ENCODE measurements at regions not wholly inside any gene's neighbourhood (a gene's known extent, or its start where the extent isn't known, plus 50 kb on each side); places are given as distances from the start of the nearest gene placed in this dataset.
"Not testable (repeated sequence)": the region's sequence is repeated elsewhere in the genome, so short reads cannot be mapped to it uniquely, and the experiment has no call there.

GRCh38 chr18:14975431-14975830 lies 227.5 kb downstream of the ANKRD30B start:
- Mint-ChIP-seq H3K4me1 (ENCODE audit: unreplicated experiment) (peaks cover 26% of the 10 kb centered on the region), H3K4me3 (ENCODE audit: unreplicated experiment) (no peak overlapping the region), H3K36me3 (ENCODE audit: low read depth, unreplicated experiment) (peaks cover 27% of the 10 kb centered on the region), H3K27me3 (ENCODE audit: unreplicated experiment) (peaks cover 15% of the 10 kb centered on the region), H3K9me3 (ENCODE audit: unreplicated experiment) (peaks cover 18% of the 10 kb centered on the region), H3K27ac (ENCODE audit: unreplicated experiment) (no peak overlapping the region)
- no peak for TF ChIP-seq CTCF (IDR thresholded peaks at IDR 0.05; ENCODE audit: unreplicated experiment)
- DNase-seq (ENCODE audit: low spot score): no peak

GRCh38 chr18:14976736-14977430 lies 228.9 kb downstream of the ANKRD30B start:
- Mint-ChIP-seq H3K4me3 (ENCODE audit: unreplicated experiment) (no peak overlapping the region), H3K4me1 (ENCODE audit: unreplicated experiment) (peaks cover 23% of the 10 kb centered on the region), H3K27ac (ENCODE audit: unreplicated experiment) (no peak overlapping the region), H3K27me3 (ENCODE audit: unreplicated experiment) (peaks cover 15% of the 10 kb centered on the region), H3K36me3 (ENCODE audit: low read depth, unreplicated experiment) (peaks cover 24% of the 10 kb centered on the region), H3K9me3 (ENCODE audit: unreplicated experiment) (peaks cover 18% of the 10 kb centered on the region)
- TF ChIP-seq CTCF (IDR thresholded peaks at IDR 0.05; ENCODE audit: unreplicated experiment): no peak
- DNase-seq (ENCODE audit: low spot score): no peak

- Mint-ChIP-seq H3K27me3 (ENCODE audit: unreplicated experiment) (peaks cover 14% of the 10 kb centered on the region), H3K4me1 (ENCODE audit: unreplicated experiment) (peaks cover 20% of the 10 kb centered on the region), H3K9me3 (ENCODE audit: unreplicated experiment) (peaks cover 15% of the 10 kb centered on the region), H3K36me3 (ENCODE audit: low read depth, unreplicated experiment) (peaks cover 22% of the 10 kb centered on the region), H3K4me3 (ENCODE audit: unreplicated experiment) (peak overlapping the region; percentile 59), H3K27ac (ENCODE audit: unreplicated experiment) (no peak overlapping the region)
- DNase-seq (ENCODE audit: low spot score): no peak
- TF ChIP-seq CTCF (IDR thresholded peaks at IDR 0.05; ENCODE audit: unreplicated experiment): no peak
Observed at GRCh38 chr18:14978191-14978590, 230.2 kb downstream of the ANKRD30B start.

GRCh38 chr18:14978962-14979535 lies 231.1 kb downstream of the ANKRD30B start:
- Mint-ChIP-seq H3K36me3 (ENCODE audit: low read depth, unreplicated experiment) (peaks cover 17% of the 10 kb centered on the region), H3K4me3 (ENCODE audit: unreplicated experiment) (no peak overlapping the region), H3K27ac (ENCODE audit: unreplicated experiment) (no peak overlapping the region), H3K27me3 (ENCODE audit: unreplicated experiment) (peaks cover 10% of the 10 kb centered on the region), H3K9me3 (ENCODE audit: unreplicated experiment) (peaks cover 7% of the 10 kb centered on the region), H3K4me1 (ENCODE audit: unreplicated experiment) (peaks cover 22% of the 10 kb centered on the region)
- peak; percentile 43 for TF ChIP-seq CTCF (IDR thresholded peaks at IDR 0.05; ENCODE audit: unreplicated experiment)
- DNase-seq (ENCODE audit: low spot score): peak; percentile 80

- no peak for TF ChIP-seq CTCF (IDR thresholded peaks at IDR 0.05; ENCODE audit: unreplicated experiment)
- Mint-ChIP-seq H3K27ac (ENCODE audit: unreplicated experiment) (peak overlapping the region; percentile 42), H3K4me1 (ENCODE audit: unreplicated experiment) (peaks cover 22% of the 10 kb centered on the region), H3K27me3 (ENCODE audit: unreplicated experiment) (peaks cover 12% of the 10 kb centered on the region), H3K9me3 (ENCODE audit: unreplicated experiment) (peaks cover 7% of the 10 kb centered on the region), H3K36me3 (ENCODE audit: low read depth, unreplicated experiment) (peaks cover 13% of the 10 kb centered on the region), H3K4me3 (ENCODE audit: unreplicated experiment) (peak overlapping the region; percentile 66)
- no peak for DNase-seq (ENCODE audit: low spot score)
Observed at GRCh38 chr18:14979875-14980274, 231.9 kb downstream of the ANKRD30B start.

- peaks cover 14% of the 10 kb centered on the region for H3K4me1 Mint-ChIP-seq (ENCODE audit: unreplicated experiment)
Observed at GRCh38 chr18:14984531-14984930, 236.6 kb downstream of the ANKRD30B start.

GRCh38 chr18:14985291-14986013 lies 237.5 kb downstream of the ANKRD30B start:
- not testable (repeated sequence) for H3K9me3 Mint-ChIP-seq (ENCODE audit: unreplicated experiment); H3K4me1 Mint-ChIP-seq (ENCODE audit: unreplicated experiment); H3K4me3 Mint-ChIP-seq (ENCODE audit: unreplicated experiment); H3K36me3 Mint-ChIP-seq (ENCODE audit: low read depth, unreplicated experiment); H3K27me3 Mint-ChIP-seq (ENCODE audit: unreplicated experiment); DNase-seq (ENCODE audit: low spot score)
- peak overlapping the region; percentile 88 for H3K27ac Mint-ChIP-seq (ENCODE audit: unreplicated experiment)

More at GRCh38 chr18:14984531-14984930, 236.6 kb downstream of the ANKRD30B start:
- not testable (repeated sequence) for H3K27ac Mint-ChIP-seq (ENCODE audit: unreplicated experiment); H3K36me3 Mint-ChIP-seq (ENCODE audit: low read depth, unreplicated experiment); DNase-seq (ENCODE audit: low spot score); H3K4me3 Mint-ChIP-seq (ENCODE audit: unreplicated experiment); H3K9me3 Mint-ChIP-seq (ENCODE audit: unreplicated experiment); H3K27me3 Mint-ChIP-seq (ENCODE audit: unreplicated experiment)

All from endothelial cell (in vitro differentiated cells).